HG02571 (cell line): ENCODE measurements at regions not wholly inside any gene's neighbourhood (a gene's known extent, or its start where the extent isn't known, plus 50 kb on each side); places are given as distances from the start of the nearest gene placed in this dataset.

Experiments used
- ATAC-seq: cut with Tn5 transposase; IDR thresholded peaks from one replicate; pipeline ENCODE4 v1.9.1; 2021; ENCODE audit warnings: mild to moderate bottlenecking, moderate library complexity; ENCODE audit not compliant: unreplicated experiment

DNA sequence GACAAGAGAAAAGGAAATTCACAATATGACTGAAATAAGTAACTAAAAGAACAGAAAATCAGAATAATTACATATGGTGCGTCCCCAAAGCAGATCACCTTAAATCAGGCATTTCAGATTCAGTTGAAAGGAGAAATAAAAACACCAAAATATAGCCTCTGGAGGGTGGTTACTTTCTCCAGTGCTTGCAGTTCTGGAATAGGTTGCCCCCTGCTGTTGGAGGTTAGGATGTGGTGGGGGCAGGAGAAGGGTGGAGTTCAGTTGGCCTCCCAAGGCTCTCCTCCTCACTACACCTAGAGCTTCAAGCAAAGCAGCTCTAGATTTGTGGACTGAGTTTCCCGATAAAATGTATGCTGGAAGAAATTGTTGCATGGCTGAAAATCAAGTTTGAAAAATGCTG is 338.2 kb upstream of the TLE4 start:
- ATAC-seq = peak; percentile 61

DNA sequence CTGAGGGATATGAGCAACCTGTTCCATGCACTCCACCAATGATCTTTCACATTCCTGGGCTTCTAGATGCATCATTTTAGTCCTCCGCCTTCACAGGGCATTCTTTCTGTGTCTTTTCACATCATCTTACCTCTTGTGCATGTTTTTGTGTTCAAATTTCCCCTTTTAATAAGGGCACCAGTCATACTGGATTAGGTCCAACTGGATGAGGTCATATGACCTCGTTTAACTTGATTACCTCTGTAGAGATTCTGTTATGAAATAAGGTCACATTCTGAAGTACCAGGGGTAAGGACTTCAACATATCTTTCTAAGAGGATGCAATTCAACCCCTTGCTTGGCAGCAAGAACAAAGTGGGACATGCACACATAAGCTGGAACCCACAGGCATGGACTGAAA is 335.3 kb upstream of the TLE4 start:
- ATAC-seq = no peak

DNA sequence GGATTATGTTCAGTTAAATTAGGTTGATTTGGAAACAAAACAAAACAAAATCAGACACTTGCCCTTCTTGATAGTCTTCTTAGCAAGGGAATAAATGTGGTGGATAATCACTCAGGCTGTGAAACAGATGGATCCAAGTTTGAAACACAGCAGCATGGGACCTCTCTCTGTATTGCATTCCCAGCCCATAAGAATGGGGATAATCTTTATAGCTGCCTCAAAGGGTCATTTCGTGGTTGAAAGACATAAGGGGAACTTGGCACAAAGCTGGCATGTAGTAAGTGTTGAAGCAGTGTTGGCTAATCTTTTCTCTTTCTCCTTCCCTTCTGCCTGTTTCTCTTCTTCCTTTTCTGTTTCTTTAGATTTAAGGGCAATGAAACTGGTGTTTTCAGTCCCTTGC is 333.9 kb upstream of the TLE4 start:
- no peak for ATAC-seq

DNA sequence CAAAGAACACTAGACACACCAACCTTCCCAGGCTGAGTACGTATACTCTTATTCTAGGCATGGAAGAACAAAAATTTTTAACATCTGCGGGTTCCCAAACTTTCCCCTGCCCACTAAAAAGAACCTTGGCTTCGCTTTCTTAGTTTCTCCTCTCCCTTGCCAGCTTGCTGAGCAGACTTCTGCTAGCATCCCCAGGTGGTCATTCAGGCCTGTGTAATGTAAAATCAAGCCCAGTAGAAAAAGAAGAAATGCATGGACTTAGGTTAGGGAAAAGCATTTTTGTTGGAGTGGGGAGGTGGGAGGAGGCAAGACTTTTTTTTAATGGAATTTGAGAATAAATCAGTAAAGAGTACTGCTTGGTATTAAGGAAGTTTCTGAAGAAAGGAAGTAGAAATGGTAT is 331.0 kb upstream of the TLE4 start:
- ATAC-seq = no peak

DNA sequence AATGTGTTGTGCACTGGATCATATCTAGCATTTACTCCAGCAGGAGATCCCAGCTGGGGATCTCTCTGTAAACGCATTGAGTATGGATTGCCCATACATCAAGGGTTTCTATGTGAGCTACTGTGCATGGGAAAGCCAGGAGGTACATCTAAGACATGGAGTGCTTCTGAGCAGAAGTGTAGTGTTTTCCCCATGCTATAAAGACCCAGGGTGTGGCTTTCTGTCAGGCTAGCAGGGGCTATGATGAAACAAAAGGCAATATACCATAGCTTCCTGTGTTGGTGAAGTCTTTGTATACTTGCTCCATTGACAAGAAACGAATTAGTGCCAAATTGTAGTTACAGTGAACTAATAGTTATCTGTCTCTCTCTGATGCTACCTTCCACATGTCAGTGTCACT is 329.3 kb upstream of the TLE4 start:
- ATAC-seq = no peak

DNA sequence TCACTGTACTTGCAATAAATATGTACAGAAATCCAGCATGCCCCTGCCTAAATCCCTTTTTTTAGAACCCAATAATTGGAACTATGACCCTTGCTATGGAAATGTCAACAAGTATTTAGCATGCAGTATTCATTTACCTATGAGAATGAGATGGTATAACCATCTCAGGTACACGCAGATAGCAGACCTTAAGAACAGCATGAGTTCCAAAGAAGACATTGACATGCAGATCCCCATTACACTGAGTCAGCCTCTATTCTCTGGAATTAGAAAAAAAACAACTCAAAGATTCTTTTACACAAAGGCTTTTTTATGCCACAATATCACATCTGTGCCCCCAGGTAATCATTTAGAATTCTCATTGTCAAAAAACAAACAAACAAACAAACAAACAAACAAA is 325.6 kb upstream of the TLE4 start:
- no peak for ATAC-seq

DNA sequence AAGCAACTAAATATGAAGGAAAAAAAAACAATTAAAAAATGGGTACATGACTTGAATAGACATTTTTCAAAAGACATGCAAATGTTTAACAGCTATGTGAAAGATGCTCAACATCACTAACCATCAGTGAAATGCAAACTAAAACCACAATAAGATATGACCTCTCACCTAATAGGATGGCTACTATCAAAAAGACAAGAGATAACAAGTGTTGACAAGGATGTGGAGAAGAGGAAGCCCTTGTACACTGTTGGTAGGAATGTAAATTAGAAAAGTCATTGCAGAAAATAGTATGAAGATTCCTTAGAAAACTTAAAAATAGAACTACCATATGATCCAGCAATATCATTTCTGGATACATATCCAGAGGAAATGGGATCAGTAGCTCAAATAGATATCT is 324.7 kb upstream of the TLE4 start:
- no peak for ATAC-seq

DNA sequence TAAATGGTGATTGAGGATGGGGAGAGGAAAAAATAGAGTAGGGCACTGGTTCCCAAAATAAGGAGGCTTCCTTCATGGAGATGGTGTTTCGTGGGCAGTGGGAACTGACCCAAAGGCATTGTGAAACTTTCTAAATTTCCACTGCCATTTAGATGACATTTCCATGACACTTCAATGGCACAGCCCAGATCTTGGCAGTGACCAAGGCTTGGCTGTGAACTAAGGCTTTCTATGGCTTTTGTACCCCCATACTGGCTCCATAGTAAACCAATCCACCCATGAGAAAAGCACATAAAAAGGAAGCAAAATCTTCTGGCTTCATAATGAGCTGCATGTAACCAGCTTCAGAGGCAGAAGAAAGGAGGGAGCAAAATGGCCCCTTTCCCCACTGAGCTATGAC is 321.0 kb upstream of the TLE4 start:
- ATAC-seq = no peak

DNA sequence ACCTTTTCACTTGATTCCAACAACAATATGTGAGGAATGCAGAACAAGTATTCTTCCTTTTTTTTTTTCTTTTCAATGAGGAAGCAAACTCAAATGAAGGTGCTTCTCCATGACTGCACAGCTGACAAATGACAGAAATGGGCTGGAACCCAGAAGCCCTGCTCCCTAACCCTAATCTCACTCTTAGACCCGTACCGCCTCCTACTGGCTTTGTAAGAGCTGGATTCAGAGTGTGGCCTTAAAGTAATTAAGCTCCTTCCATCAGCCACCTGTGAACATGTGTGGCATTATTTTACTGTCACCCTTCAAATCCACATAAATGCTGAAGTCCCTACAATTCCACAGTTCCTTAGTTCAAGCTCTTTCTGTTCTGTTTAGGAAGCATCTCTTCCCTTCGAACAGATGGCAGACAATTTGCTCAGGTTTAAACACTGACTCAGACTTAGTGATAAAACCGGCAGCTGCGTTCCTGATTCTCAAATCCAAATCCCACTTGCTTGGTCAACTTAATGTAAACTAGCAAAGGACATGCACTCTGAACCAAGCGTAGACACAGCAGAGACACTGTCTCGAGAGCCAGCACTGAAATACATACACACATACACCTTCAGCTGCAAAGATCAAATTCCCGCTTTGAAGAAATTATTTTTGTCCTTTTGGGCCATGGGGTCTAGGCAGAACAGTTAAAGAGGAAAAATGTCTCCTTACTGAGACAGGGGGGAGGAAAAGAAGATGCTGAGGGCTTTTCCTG is 316.7 kb upstream of the TLE4 start:
- no peak for ATAC-seq

DNA sequence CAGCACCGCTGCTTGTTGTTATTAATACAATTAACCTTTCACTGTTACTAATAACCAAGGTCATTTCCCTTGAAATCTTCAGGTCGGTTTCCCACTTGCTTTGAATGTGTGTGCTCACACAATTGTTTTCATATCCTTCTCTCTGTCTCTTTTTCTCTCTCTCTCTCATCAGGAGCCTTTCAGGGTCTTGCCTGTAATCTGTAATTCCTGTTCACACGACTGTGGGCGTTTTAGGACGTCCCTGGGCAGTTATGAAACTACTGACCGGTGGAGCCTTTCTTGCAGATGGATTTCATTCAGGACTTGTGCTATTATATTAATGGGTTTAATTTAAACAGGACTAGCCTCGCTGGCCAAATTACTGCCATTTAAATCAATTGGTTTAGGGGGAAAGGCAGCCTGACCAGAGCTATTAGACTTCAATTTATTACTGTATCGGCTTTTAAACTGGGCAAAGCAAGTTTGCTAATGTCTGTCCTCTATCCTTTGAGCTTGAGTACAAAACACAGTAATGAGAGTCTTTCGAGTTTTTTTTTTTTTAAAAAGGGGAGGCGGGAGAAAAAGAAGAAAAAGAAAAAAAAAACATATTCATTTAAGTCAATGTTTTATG is 316.0 kb upstream of the TLE4 start:
- ATAC-seq = no peak

DNA sequence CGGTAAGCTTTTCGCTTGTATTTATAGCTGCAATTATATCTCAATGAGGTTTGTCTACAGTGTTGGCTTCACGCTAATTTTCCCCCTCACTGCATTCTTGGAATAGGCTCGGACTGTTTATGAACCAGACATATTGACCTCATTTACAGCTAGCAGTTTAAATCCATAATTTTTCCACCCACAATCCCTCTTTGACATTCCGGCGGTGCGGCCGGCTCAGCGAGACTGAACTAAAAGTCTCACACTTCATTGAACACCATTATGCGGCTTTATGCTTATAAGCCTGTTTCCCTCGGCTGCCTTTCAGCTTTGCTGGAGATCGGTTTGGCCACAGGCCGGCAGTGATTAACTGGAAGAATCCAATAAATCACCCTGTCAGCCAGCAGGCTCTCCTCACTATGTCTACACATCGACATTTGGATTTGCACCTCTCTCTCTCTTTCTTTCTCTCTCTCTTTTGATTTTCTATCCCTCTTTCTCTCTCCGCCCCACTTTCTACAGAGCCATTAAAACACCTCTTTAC is 315.0 kb upstream of the TLE4 start:
- ATAC-seq = no peak

DNA sequence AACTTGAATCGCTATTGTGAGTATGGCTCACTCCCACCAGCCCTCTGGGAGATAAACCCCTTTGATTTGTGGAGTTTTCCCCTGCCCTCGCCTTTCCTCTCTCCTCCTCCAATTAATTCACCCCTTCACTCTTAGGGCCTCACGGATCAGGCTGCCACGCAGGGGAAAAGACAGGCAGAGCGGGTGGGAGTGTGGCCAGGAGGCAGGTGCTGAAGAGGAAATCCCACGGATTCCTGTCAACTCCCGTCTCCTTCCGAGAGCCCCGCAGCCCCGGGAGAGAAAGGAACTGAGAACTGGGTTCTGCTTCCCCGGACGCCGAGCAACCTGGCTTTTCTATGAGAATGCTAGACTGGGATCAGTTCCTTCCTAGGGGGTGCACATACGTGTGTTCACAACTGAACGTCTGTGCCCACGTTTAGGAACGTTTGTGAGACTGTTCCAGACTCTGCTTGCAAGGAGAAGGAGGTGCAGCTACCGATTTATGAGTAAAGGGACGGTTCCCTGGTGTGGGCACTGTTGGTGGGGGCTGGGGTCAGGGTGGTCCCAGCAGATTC is 314.5 kb upstream of the TLE4 start:
- ATAC-seq = no peak

DNA sequence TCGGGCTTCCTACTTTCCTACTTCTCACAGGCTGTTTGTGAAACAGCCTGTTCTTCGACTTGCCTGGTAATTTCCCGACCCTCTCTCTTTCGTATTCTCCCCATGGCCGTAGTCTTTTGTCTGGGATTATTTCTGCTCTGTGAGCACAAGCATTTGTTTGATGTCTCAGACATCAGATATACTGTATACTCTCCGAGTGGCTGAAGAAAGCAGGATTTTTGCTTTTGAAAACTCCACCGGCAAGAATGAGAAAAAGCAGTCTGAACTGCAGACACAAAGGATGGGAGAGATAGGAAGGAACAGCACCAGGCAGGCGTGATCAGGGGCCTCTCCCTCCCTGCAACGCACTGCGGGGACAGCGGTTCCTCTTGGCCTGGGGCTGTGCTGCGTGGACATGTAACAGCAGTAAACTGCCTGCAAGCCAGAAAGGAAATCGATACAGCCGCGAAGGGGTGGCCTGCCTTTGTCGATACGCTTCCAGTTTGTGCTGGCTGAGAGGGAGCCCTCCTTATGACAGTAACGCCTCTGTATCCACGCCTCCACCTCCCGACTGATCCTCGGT is 313.9 kb upstream of the TLE4 start:
- ATAC-seq = no peak

DNA sequence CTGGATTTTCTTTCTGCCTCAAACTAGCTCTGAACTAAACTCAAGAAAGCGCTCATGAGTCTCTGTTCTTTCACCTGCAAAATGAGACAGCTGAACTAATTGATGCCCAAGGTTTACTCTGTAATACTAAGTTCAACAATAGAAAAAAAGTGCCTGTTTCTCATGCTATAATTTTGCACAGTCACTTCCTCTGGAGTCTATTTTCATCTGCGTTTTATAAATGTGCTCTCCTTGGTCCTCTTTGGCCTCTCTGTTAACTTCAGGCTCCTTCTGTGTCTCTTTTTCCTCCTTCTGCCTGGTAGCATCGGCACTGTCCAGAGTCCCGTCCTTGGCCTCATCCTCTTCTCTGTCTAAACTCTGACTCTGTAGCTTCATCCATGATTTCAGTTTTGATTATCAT is 311.9 kb upstream of the TLE4 start:
- ATAC-seq = no peak

DNA sequence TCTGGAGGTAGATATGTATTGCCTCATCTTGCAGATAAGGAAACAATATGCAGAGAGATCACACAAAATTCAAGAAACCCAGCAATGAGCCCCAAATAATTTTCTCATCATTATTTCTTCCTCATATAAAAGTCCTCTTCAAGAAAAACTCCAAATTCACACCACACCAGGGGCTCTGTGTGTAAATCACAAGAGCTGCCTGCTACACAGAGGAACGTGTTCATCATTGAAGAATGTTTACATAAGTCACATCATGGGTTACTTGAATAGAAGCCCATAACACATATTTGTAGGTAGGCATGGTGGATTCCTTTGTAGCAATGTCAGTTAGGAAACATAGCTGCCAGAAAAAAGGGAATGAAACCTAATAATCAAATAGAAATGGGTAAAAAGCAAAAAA is 308.1 kb upstream of the TLE4 start:
- no peak for ATAC-seq

DNA sequence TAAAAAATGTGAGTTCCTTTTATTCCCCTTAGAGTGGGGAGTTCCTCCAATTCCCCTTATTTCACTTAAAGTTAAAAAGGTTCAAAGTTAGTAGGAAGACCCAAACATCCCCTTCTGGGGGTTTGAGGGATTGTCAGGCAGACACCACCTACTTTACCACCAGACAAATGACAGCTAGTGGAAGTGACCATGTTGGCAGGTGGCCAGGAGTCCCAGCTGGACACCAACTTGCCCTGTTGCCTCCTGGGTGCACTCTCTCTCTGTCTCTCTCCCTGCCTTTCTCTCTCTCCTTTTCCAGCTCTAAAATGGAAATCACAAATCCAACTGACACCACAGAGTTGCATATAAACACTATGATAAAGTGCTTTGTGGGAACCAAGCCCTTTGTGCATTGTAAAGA is 307.7 kb upstream of the TLE4 start:
- no peak for ATAC-seq

DNA sequence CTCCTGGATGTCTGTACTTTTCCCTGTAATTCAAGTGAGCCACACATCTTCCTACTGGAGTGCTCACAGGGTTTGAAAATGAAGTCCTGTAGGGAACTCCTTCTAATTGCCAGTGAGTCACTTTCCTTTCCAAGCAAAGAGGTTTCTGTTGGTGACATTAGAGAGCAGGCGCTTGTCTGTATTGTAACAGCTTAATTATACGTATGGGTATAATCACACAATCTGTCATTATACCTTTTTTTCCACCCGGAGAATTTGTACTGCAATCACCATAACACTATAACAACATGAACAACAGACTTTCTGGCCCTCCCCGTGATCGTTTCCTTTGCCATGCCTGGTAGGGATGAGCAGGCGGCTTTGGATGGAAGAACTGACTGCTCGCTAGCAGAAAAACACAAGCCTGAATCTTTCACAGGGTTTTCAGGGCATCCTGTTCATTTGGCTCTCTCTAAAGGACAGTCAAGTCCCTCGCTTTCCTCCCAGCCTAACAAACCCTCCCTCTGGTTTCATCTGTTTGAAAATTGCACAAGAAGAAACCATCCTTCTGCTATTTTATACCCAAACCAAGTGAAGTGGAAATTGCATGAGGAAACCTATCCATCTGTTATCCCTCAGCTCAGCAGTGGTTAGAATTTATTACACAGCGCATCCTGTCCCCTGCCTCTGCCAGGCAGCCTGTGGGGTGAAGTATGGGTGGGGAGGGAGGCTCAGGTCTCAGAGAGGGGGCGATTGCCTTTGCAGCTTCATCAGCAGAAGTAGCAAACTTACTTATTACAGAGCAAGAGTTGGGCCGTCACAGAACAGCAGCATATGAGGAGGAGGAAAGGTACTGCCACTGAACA is 307.0 kb upstream of the TLE4 start:
- ATAC-seq = no peak

DNA sequence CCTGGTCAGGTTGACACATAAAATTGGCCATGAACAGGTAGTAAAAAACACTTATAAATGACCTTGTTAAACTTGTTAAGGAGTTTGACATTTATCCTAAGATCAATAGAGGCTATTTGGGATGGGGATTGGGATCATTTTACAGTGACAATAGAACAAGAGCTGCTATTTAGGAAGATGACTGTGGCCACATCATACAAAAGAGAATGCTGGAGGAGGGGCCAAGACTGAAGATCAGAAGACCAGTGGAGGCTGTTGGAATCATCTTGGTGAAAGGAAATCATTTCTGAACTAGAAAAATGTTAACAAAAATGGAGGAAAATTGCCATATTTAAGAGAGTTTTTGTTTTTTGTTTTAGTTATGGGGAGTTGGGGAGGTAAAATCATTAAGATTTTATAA is 304.8 kb upstream of the TLE4 start:
- ATAC-seq = no peak

DNA sequence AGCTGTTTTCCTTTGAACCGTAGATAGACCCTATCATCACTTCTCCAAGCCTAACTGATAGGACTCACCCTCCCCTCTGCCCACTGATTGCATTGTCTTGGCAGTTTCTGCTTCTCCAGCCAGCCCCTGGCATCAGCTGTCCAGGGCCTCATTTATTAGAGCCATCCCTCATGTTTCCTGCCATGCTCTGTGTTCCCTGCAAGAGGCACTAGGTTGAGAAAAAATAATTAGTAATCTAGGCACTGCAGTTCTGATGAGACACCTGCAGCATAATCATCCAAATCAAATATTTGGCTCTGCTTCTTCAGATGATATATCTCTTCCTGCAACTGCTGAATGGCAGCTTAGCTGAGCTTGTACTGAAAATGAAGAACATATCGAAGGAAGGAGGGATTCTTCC is 303.0 kb upstream of the TLE4 start:
- no peak for ATAC-seq

DNA sequence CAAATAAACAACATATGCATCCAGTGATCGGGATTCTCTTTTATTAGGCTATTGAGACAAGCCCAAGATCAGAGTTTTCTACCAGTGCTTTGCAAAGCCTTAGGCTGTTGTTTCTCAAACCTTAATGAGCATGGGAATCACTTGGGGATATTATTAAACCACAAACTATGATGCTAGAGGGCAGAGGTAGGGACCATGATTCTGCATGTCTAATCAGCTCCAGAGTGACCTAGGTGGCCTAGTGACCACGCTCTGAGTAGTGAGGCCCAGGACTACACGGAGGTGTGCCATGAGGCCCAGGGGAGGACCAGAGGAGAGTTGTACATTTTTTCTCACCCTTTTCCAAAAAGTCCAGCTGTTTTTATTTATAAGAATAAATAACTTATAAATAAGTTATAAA is 298.5 kb upstream of the TLE4 start:
- ATAC-seq = no peak

DNA sequence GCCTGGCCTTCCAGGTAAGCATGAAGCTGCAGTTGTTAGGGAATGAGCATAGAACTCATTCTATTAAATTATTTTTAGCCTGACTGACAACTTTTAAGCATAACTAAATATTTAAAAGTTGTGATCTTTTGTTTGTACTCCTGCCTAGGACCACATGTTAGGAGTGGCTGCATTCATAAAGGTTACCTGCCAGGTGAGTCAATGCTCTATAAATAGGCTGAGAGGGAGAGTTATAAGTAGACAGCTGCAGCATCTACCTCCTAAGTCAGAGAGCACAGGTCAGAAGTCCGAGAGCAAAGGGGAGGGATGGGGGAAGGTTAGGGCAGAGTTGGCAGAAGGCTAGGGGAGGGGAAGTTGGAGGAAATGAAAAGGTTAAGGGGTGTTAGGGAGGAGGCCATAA is 292.4 kb upstream of the TLE4 start:
- no peak for ATAC-seq
